Endothelial cell of hepatic sinusoid (primary cell): ENCODE measurements at regions not wholly inside any gene's neighbourhood (a gene's known extent, or its start where the extent isn't known, plus 50 kb on each side); places are given as distances from the start of the nearest gene placed in this dataset.
"Not testable (repeated sequence)": the region's sequence is repeated elsewhere in the genome, so short reads cannot be mapped to it uniquely, and the experiment has no call there.

ENCODE experiments used
- in situ Hi-C: cut with HindIII; loops from 2 replicates; pipeline ENCODE4 v1.10.0; 2017; ENCODE audit warnings: low sequenced_read_pairs

- in situ Hi-C loops: no loop called here
Measured at GRCh38 chr13:78161266-78161665, 242.6 kb upstream of the EDNRB start.

GRCh38 chr13:78160793-78161192, 242.2 kb upstream of the EDNRB start:
- in situ Hi-C loops: no loop called here

GRCh38 chr13:78152415-78152814, 233.8 kb upstream of the EDNRB start:
- in situ Hi-C loops: no loop called here

GRCh38 chr13:78147905-78148304, 229.3 kb upstream of the EDNRB start:
- in situ Hi-C loops: loop anchor here (25.0 kb wide), 1 partner anchor 439 kb away; no protein-coding TSS in a partner anchor

- in situ Hi-C loops: loop anchor here (25.0 kb wide), 1 partner anchor 442 kb away; no protein-coding TSS in a partner anchor
Measured at GRCh38 chr13:78145276-78145675, 226.6 kb upstream of the EDNRB start.

GRCh38 chr13:78139765-78140164, 221.1 kb upstream of the EDNRB start:
- in situ Hi-C loops: loop anchor here (25.0 kb wide), 1 partner anchor 448 kb away; no protein-coding TSS in a partner anchor

- in situ Hi-C loops: loop anchor here (25.0 kb wide), 1 partner anchor 449 kb away; no protein-coding TSS in a partner anchor
Measured at GRCh38 chr13:78138756-78139155, 220.1 kb upstream of the EDNRB start.

- in situ Hi-C loops: loop anchor here (25.0 kb wide), 1 partner anchor 450 kb away; no protein-coding TSS in a partner anchor
Measured at GRCh38 chr13:78137404-78138142, 218.9 kb upstream of the EDNRB start.

GRCh38 chr13:78136966-78137365, 218.3 kb upstream of the EDNRB start:
- in situ Hi-C loops: loop anchor here (25.0 kb wide), 1 partner anchor 450 kb away; no protein-coding TSS in a partner anchor

GRCh38 chr13:78133511-78133910, 214.9 kb upstream of the EDNRB start:
- in situ Hi-C loops: loop anchor here (25.0 kb wide), 1 partner anchor 454 kb away; no protein-coding TSS in a partner anchor

GRCh38 chr13:78131811-78132210, 213.2 kb upstream of the EDNRB start:
- in situ Hi-C loops: loop anchor here (25.0 kb wide), 1 partner anchor 455 kb away; no protein-coding TSS in a partner anchor

- in situ Hi-C loops: loop anchor here (25.0 kb wide), 1 partner anchor 456 kb away; no protein-coding TSS in a partner anchor
Measured at GRCh38 chr13:78131346-78131745, 212.7 kb upstream of the EDNRB start.

GRCh38 chr13:78129823-78130222, 211.2 kb upstream of the EDNRB start:
- in situ Hi-C loops: loop anchor here (25.0 kb wide), 1 partner anchor 457 kb away; no protein-coding TSS in a partner anchor

GRCh38 chr13:78129359-78129758, 210.7 kb upstream of the EDNRB start:
- in situ Hi-C loops: loop anchor here (25.0 kb wide), 1 partner anchor 458 kb away; no protein-coding TSS in a partner anchor

GRCh38 chr13:78121459-78122348, 203.1 kb upstream of the EDNRB start:
- in situ Hi-C loops: no loop called here

GRCh38 chr13:78121001-78121400, 202.4 kb upstream of the EDNRB start:
- in situ Hi-C loops: no loop called here

GRCh38 chr13:78120144-78120543, 201.5 kb upstream of the EDNRB start:
- in situ Hi-C loops: not testable (repeated sequence)

GRCh38 chr13:78117070-78117469, 198.4 kb upstream of the EDNRB start:
- in situ Hi-C loops: not testable (repeated sequence)

GRCh38 chr13:78105656-78106055, 187.0 kb upstream of the EDNRB start:
- in situ Hi-C loops: no loop called here

- in situ Hi-C loops: no loop called here
Measured at GRCh38 chr13:78103936-78104335, 185.3 kb upstream of the EDNRB start.

- in situ Hi-C loops: no loop called here
Measured at GRCh38 chr13:78102741-78103140, 184.1 kb upstream of the EDNRB start.
